ENCODE measurements at regions not wholly inside any gene's neighbourhood (a gene's known extent, or its start where the extent isn't known, plus 50 kb on each side); places are given as distances from the start of the nearest gene placed in this dataset.

- no peak for DNase-seq (ENCODE audit: low spot score)
Measured at GRCh38 chr5:93275376-93275775, 305.6 kb downstream of the NR2F1-AS1 start.

- DNase-seq (ENCODE audit: low spot score) = peak; percentile 15
Measured at GRCh38 chr5:93274291-93274690, 306.7 kb downstream of the NR2F1-AS1 start.

DNA sequence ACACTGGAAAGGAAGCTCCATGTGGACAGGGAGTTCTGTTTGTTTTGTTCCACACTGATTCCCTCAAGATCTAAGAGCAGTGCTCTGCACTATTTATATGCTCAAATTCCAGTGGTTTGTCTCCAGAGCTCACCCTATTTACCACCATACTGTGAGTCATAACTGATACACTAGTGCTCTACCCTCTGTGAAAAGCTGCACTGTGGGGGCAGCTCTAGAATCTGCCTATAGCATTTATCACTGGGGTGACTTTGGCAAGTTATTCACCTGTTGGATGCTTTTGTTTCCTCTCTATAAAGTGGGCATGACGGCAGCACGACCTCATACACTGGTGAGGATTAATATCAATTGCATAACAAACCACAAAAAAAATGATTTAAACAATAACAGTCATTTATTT is 307.8 kb downstream of the NR2F1-AS1 start:
- no peak for DNase-seq (ENCODE audit: low spot score)

DNA sequence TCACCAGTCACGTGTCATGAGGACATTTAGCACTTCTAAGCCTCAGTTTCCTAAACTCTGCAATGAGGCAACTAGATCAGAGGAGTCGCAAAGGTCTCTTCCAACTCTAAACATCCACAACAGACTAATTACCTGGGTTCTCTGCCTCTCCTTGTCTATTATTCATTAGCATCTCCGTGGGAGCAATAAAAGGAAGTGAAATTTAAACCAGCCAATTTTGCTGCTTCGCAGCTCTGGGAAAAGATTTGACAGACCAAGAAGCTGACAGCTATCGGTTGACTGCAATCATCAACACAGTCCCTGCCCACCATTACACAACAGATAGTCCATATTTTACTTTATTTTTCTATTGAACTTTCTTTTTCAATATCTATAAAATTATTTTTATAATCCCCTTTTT is 308.9 kb downstream of the NR2F1-AS1 start:
- no peak for DNase-seq (ENCODE audit: low spot score)

DNA sequence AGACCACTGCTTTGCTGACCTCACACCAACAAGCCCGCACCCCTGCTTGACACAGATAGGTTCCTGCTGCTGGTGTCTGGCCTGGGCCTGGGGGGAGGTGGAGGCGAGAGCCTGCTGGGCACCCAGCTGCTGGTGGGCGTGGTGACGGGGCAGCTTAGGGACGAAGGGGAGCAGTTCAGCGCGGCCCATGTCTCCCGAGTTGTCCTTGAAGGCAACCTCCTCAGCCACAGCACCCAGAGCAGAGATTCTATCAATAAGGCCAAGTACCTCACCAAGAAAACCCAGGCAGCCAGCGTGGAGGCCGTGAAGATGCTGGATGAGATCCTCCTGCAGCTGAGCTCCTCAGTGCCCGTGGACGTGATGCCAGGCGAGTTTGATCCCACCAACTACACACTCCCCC is 313.3 kb downstream of the NR2F1-AS1 start:
- DNase-seq (ENCODE audit: low spot score) = no peak

- DNase-seq (ENCODE audit: low spot score) = no peak
Measured at GRCh38 chr5:93267276-93267675, 313.7 kb downstream of the NR2F1-AS1 start.

- DNase-seq (ENCODE audit: low spot score) = no peak
Measured at GRCh38 chr5:93257616-93258015, 323.4 kb downstream of the NR2F1-AS1 start.

- DNase-seq (ENCODE audit: low spot score) = no peak
Measured at GRCh38 chr5:93255796-93256195, 325.2 kb downstream of the NR2F1-AS1 start.

GRCh38 chr5:93252165-93252564 is 328.9 kb downstream of the NR2F1-AS1 start:
- DNase-seq (ENCODE audit: low spot score) = no peak

- no peak for DNase-seq (ENCODE audit: low spot score)
Measured at GRCh38 chr5:93251347-93251746, 329.7 kb downstream of the NR2F1-AS1 start.

DNA sequence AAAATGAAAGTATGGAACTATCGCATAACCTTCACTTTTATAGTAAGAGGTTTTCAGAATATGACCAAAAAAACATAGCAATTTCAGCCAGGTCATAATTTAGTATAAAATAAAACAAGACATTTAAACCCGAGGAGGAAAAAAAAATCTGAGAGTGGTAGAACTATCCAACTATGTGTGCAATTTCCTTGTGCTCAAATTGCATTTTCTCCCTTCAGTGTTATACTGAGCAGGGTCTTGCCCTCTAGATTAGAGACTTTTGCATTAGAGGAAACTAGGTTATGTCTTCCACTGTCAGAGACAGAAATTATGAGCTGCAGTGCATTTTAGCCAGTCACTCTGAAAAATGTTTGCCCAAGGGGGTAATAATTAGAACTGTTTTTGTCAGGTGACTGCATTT is 330.6 kb downstream of the NR2F1-AS1 start:
- no peak for DNase-seq (ENCODE audit: low spot score)

DNA sequence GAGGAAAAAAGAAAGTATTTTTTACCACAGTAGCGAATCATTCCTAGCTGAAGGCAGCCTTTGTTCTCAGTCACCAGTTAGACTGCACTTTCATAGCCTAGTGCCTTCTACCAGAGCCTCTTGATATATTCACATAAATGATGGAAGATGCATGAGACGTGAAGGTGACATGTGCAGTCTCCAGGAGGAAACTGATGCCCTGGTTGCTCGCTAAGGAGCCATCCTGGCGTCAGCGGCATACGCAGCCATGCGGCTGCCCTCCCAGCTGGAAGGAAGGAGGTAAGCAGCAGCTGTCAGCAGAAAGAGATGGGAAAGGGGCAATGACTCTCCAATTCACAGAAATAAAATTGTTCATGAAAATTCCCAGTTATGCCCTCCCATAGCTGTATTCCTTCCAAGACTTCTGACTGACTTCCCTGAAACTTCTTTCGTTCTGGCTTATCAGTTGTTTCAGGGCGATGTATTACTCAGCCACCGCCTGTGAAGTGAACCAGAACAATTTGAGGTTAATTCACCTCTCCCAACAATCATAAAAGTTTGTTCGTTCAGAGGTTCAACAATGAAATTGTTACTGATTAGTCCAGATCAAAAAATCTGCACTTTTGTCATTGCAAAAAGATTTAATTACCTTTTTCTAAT is 331.2 kb downstream of the NR2F1-AS1 start:
- no peak for DNase-seq (ENCODE audit: low spot score)

GRCh38 chr5:93247105-93247504 is 333.9 kb downstream of the NR2F1-AS1 start:
- peak; percentile 14 for DNase-seq (ENCODE audit: low spot score)

GRCh38 chr5:93246090-93246855 is 334.7 kb downstream of the NR2F1-AS1 start:
- peak; percentile 54 for DNase-seq (ENCODE audit: low spot score)

DNA sequence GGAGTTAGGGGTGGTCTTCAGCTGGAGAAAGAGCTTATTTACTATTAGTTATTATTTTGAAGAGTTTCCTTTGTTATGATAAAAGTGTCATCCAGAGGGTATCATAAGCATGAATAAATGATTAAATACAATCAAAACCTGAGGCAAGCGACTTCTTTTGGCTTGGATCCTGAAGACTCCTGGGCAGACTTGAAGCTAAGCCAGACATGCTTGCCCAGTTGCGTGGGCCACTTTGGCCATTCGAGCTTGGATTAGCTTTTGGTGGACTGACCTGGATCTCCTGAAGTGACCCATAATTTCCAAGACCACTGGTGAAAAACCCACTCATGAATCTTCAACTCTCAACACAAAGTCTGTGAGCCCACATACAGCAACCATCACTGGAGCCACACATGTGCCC is 335.8 kb downstream of the NR2F1-AS1 start:
- DNase-seq (ENCODE audit: low spot score) = no peak

DNA sequence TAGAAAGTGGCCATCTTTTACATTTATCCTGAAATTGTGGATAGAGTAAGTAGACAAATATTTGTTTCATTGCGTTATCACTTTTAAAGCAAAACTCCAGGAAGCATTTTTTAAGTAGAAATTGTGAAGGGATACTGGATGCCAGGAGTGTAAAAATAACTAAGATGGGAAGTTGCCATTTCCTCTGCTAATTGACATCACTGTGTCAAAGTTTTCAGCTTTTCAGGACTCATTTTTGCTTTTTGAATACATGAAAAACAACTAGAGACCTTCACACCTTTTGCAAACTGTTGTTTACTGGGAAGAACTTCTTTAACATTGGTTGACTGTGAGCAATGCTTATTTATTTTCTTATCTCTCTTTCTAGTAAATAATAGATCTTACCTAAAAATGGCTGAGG is 337.5 kb downstream of the NR2F1-AS1 start:
- no peak for DNase-seq (ENCODE audit: low spot score)

GRCh38 chr5:93240228-93240834 is 340.7 kb downstream of the NR2F1-AS1 start:
- DNase-seq (ENCODE audit: low spot score) = no peak

DNA sequence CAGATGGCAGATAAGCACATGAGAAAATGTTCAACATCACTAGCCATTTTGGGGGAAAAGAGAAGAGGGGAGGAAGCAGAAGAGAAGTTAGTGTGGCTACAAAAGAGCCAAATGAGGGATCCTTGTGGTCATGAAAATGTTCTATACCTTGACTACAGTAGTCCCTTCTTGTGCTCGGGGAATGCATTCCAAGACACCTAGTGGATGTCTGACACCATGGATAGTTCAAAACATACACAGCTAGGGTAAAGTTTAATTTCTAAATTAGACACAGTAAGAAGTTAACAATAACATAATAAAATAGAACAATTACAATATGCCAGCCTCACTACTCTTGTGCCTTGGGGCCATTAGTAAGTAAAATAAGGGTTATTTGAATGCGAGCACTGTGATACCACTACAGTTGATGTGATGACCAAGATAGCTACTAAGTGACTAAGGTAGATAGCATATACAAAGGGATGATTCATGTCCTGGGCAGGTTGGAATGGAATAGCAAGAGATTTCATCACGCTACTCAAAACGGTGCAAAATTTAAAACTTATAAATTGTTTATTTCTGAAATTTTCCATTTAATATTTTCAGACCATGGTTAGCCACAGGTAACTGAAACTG is 344.1 kb downstream of the NR2F1-AS1 start:
- no peak for DNase-seq (ENCODE audit: low spot score)

DNA sequence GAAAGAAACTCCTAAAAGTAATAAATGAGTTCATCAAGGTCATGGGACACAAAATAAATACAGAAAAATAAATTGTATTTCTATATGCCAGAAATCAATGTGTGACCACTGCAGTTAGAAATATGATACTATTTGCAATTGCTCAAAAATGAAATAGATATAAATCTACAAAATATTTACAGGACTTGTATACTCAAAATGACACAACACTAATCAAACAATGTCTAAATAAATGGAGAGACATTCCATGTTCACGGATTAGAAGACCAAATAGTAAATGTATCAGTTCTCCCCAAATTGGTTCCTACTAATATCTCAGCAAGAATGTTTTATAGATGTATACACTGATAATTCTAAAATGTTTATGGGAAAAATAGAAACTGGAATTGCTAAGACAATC is 345.3 kb downstream of the NR2F1-AS1 start:
- no peak for DNase-seq (ENCODE audit: low spot score)

GRCh38 chr5:93226202-93226735 is 354.8 kb downstream of the NR2F1-AS1 start:
- no peak for DNase-seq (ENCODE audit: low spot score)

GRCh38 chr5:93225748-93226147 is 355.3 kb downstream of the NR2F1-AS1 start:
- DNase-seq (ENCODE audit: low spot score) = no peak

DNA sequence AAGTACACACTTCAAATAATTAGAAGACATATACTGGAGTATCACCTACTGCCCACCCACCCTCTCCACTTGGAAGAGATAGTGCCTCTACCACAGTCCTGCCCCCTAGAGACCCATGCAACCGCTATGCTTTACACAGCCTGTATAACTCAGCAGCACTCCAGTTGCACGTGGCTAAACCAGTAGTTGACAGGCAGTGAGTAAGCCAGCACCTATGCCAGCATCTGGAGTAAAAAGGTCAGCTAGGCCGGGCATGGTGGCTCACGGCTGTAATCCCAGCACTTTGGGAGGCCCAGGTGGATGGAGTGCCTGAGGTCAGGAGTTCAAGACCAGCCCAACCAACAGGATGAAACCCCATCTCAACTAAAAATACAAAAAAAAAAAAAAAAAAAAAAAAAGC is 356.4 kb downstream of the NR2F1-AS1 start:
- no peak for DNase-seq (ENCODE audit: low spot score)

DNA sequence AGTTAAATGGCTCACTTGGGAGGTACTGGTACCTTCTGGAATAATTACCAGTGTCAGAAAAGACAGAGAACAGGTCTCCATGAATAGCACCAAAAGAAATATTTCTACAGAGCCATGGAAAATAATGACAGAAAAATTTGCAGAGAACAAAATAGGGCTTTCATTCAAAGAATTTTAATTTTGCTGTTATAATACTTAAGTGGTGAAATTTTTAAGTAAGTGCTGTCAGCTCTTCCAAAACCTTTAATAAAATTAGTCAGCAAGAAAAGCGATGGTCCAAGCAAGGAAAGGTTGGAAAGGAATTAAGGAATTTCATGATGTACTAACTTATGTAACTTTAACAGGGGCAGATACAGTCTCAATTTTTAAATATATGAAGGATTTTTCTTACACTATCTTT is 359.2 kb downstream of the NR2F1-AS1 start:
- no peak for DNase-seq (ENCODE audit: low spot score)

Measured in iPS-NIHi11 (cell line).